Stimulated activated CD8-positive, alpha-beta memory T cell treated with anti-CD3 and anti-CD28 coated beads, Interleukin-7, amount 100 ng/mL, for 24 hours (primary cell): ENCODE measurements at regions not wholly inside any gene's neighbourhood (a gene's known extent, or its start where the extent isn't known, plus 50 kb on each side); places are given as distances from the start of the nearest gene placed in this dataset.

Experiments
- DNase-seq: peaks from one replicate; pipeline ENCODE4 v3.0.0-alpha.2; 2020; ENCODE audit warnings: low read depth

DNA sequence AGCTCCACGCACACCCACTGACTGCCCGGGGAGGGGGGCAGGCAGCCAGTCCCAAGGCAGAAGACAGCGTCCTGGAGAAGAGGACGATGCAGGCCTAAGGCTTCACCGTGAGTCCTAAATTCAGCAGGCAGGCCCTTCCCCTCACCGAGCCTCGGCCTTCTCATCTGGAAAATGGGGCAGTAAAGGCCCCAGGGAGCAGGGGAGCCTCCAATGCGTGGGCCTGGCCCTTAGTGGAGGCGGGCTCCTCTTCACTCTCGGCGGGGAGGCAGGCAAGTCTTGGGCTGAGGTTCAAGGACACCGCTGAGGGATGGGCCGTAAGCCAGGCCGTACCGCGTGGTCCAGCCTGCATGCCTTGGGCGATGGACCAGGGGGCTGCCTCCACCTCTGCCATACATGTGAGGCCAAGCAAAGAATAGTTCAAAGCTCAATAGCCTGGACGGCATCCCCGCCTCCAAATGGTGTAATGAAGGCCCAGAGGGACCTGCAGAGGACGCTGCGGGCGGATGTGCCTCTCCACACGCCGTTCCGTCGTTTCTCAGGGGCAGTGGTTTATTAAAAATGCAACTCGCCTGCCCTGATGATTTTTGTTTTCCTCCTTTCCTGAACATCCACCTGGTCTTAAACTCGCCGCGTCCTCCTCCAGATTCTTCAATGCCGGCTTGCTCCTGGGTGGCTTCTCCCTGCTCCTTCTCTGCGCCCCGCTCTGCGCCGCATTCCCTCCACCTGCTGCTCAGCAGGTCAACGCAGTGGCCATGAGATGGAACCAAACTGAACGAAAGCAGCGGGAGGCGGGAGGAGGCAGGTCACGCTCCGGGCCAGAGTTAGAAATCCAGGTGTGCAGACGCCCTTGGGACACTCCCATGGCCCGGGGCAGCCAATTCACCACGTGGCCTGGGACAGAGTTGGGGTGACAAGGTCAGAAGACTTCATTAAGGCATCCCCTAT lies 627.8 kb downstream of the TBC1D22A start:
- no peak for DNase-seq

DNA sequence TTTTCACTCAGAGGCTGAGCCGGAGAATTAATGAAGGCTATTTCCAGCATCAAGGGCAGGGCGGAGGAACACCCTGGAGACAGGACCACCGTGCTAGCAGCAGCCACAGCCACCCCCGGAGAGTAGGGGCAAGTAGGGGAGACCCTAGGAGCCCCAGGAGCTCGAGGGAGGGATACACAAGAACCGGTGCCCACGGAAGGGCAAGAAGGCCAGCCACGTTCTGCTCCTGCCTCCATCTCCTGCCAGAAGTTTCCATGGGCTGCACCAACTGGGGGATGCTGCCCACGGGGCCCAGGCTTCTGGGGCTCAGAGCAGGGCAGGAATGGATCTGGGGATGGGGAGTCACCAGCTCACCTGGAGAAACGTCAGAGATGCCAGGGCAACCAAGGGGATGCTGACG lies 626.8 kb downstream of the TBC1D22A start:
- no peak for DNase-seq

DNA sequence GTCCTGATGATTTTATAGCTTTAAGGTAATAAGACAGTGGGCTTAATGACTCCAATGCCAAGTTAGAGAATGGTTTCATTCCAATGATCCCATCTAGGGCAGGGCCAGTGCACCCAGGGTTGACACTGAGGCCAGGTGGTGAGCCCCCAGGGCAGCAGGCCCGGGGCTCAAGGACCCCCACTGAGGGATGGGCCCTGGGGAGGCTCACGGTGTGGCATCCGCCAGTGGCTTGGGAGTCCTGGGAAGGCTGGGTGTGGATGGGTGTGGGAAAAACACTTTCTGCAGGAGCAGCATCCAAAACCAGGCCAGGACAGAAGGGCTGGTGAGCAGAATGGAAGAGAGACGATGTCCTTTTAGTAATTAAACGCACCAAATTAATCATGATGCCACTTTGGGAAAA lies 626.3 kb downstream of the TBC1D22A start:
- no peak for DNase-seq

DNA sequence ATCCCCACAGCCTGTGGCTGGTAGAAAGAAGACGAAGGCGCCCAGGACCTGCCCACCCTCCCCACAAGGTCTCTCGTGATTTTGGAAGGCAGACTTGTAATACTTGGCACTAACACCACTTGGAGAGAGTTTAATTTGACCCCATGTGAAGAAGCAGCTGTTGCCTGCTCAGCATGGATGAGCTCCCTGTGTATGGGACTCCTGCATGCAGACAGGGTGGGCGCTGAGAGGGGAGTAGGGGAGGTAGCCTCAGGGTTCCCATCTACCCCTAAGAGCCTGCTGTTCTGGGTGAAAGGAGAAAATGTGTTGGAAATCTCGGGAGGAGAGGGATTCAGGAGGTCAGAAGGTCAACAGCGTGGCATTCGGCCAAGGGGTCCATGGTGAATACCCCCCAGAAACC lies 625.9 kb downstream of the TBC1D22A start:
- DNase-seq = no peak

DNA sequence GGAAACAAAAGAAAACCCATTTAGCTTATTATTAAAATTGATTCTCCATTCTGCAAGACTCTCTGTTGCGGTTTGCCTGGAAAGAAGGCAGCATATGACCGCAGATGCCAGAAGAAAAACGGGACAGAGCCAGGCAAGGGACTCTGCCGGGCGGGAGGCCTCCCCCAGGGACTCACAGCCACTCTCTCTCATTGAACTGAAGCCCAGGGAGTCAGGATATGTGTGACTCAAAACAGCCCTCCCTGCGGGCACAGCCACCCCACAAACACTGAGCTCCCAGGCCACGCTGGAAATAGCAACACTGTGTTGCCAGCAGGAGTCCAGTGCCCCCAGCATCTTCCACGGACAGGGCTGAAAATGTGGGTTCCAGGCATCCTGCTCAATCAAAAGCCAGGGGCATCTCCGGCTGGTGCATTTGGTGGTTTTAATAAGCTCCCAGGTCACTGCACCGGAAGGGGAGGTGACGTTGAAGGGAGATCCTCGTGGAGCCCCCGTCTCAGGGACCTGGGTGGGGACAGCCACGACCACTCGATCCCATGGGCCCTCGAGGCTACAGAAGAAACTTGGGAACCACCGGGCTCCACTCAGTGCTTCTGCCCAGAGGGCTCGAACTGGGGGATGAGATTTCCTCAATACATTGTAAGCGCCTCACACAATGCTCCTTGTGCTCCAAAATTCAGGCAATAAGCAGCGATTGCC lies 624.5 kb downstream of the TBC1D22A start:
- no peak for DNase-seq

DNA sequence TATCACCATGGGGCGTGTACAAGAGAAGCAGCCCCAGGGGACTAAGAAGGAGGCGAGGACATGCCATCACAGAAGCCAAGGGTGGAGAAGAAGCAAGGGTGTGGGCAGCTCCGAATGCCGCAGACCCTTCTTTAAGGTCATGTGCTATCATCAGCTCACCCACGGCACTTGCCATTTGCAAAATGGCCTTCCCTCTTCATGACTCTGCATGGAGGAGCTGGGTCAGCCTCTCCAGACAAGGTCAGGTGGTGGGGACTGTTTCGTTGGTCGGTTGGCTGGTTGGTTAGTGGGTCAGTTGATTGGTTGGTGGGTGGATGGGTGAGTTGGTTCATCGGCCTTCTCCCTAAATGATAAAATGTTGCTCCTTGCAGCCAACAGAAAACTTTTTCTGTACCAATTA lies 622.5 kb downstream of the TBC1D22A start:
- DNase-seq = no peak

DNA sequence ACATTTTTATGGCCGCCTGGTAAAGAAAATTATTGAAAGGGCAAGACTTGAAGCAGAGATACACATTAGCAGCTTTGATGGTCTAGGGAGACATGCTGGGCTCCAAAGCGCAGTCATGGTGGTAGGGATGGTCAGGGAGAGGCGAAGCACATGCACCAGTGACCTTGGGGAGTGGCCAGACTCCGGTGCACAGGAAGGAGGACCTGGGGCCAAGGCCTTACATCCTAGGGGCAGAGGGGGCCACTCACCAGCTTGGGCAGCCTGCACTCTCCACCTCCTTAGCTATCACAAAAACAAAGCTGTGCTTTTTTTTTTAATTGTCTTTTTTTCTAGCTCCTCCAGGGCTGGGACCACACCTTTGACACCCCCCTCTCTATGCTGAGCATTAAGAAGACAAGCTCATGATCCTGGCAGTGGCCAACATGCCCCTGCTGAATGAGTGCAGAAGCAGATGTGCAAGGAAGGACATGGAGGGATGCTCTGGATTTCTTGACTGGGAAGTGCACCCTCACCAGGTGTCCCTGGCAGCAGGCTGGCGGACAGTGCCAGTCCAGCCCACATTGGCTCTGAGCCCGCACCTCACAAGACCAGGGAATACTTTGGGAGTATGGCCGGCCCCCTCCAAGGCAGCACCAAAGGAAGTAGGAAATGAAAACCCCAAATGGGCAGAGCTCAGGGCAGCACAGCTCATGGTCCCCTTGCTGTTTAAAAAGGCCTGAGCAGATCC lies 619.9 kb downstream of the TBC1D22A start:
- DNase-seq = no peak

DNA sequence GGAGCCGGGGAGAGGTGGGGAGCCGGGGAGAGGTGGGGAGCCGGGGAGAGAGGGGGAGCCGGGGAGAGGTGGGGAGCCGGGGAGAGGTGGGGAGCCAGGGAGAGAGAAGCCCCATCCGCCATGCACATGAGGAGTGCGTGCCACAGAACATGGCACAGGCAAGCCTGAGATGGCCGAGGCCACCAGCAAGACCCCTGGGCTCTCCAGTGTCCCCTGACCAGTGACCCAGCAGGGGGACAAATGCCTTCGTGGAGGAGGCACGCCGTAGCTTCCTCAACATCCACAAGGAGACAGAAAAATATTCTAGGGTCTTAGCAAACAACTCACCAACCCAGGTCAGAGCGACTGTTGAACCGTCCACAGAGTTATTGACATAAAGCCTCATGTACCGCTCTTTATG lies 618.8 kb downstream of the TBC1D22A start:
- DNase-seq = no peak

DNA sequence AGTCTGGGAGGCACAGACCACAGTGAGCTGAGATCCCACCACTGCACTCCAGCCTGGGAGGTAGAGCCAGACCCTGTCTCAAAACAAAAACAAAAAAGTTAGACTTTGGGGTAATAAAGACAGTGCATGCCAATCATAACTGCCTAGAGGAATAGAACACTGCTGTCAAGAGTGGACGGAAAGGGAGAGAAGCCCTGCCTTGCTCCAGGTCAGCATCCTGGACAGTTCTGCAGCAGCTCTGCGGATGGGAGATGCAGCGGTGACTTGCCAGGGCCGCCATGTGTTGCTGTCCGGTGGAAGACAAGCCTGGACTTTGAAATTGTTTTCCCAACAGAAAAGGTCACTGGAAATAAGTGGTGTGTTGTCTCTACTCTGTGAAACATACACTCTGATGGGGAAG lies 618.2 kb downstream of the TBC1D22A start:
- no peak for DNase-seq

DNA sequence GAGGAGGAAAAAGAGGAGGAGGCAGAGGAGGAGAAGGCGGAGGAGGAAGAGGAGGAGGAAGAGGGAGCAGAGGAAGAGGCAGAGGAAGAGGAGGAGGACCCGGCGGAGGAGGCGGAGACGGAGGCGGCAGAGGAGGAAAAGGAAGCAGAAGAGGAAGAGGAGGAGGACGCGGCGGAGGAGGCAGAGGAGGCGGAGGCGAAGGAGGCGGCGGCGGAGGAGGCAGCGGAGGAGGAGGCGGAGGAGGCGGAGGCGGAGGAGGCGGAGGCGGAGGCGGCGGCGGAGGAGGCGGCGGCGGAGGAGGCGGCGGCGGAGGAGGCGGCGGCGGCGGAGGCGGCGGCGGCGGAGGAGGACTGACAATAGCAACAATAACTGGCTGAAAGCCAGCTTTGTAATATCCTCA lies 616.6 kb downstream of the TBC1D22A start:
- no peak for DNase-seq

DNA sequence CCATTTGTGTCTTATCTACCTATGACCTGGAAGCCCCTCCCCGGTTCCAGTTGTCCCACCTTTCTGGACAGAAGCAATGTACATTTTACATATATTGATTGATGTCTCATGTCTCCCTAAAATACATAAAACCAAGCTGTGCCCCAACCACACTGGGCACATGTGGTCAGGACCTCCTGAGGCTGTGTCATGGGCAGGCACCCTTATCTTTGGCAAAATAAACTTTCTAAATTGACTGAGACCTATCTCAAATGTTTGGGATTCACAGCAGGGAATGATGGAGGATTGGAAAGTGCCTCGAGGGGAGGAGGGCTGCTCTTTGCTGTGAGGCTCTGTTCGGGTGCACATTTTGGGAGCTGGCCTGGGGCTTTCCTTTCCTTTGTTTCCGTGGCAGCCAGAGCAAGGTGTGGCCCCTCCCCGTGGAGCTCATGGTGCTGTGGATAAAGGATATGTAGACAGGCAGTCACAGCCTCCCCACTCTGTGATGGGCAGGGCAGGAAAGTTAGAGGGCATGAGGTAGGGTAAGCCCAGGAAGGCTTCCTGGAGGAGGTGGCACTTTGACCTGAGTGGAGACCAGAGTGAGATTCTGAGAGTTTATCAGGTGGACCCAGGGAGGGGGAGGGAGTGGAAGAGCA lies 615.6 kb downstream of the TBC1D22A start:
- DNase-seq = no peak

DNA sequence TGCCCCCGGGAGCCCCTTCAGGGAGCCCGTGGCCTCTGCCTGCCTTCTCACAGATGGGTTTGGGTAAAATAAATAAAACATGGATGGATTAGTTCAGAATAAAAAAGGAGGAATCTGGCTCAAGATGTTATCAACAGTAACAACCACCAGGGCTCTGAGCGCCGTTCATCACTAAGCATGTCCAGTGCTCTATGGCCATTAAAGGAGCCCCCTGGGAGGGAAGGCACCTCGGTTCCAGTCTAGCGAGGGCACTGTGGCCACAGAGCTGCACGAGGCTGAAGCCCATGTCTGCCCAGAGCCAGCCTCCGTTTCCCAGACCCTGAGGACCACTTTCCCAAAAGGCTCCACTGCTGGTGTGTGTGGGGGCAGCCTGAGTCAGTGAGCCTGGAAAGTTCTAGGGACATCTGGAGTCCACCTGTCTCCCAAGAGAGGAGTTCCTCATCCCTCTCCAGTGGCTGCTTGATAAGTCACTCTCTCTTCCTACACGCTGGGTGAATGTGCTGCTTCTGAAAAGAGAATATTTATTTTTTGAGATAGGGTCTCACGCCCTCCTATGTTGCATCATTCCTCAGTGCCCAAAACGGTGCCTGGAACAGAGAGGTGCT lies 614.6 kb downstream of the TBC1D22A start:
- no peak for DNase-seq

DNA sequence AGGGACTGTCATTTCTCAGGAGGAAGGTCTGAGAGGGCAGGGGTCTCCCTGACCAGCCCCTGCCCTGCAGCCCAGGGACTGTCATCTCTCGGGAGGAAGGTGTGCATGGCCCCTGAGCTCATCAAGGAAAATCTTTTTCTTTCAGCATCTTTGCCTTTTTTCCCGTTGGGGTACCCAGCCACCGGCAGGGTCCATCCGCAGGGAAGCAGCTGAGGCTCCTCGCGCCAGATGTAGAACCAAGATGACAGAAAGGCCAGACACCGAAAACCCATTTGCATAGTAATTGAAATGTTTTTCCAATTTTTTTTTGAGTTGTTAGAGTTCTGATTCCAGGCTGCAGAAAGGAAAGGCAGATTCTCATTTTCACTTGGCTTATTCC lies 613.9 kb downstream of the TBC1D22A start:
- no peak for DNase-seq

DNA sequence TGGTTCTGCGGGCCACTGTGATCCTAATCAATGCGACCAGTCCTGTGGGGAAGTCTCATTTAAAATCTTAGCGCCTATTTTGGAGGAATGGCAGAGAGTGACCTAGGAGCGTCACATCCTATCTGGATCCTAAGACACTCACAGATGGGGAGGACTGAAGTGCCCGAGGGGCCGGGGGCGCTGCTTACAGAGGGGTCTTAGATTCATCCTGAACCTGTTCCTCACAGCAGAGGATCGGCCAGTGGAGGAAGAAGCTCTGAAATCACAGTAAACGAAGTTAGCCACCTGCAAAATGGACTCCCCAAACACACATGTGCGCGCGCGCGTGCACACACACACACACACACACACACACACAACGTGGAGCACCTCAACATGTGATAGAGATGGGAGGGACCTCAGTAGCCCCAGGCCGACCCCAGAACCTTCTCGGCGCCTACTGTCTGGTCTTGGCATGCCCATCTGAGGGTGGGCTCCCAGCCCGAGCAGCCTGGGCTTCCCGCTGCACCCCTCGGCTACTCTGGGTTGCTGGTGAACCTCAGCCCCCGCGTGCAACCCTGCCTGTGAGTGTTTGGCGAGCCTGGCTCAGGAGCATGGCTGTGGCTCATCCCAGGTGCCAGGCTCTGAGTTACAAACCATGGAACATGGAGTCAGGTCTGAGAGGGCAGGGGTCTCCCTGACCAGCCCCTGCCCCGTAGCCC lies 613.3 kb downstream of the TBC1D22A start:
- DNase-seq = no peak

DNA sequence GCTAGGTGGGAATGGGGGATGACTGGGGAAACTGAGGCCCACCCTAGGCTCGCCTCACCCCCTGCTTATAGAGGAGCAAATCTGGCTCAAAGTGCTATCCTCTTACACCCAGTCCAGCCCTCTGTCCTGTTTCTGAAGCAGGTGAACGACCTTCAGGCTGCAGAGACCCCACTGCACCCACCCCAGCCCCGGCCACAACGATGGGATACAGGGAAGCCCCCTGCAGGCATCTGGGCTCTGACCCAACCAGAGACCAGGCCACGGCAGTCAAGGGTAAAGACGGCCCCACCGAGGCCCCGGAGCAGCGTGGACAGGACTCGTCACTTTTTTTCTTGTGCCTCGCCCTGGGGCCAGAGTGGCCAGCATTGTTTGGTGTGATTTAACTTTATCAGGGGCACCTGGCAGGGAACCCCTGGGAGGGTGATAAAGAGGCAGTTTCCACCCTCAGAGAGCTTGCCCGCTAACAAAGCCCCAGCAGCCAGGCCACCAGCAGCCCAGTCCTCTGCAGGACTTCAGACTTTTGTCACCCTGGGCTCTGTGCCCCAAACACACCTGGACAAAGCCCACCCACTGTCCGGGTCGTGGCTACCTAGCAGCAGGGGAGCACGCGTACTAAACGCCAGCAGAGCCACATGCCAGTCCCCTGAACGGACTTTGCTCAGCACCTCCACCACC lies 612.6 kb downstream of the TBC1D22A start:
- no peak for DNase-seq

DNA sequence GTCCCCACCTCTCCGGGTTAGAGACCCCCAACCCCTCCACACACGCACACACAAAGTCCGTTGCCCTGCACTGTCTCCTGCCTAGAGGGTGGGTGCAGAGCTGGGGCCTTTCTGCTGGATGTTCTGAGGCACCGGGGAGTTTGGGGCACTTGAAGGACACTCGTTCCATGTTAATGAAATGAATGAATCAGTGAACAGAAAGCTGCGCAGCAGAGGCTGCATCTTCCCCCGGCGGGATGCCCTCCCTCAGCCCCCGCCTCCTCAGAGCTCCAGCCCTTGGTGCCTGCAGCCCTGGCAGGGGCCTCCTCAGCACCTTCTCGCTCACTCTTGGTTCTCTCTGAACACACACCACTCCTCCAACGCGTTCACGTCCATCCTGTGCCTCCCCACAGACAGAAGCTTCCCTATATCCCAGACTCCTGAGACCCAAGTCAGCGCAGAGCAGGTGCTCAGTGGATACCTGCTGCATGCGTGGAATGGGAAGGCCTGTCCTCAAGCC lies 611.9 kb downstream of the TBC1D22A start:
- DNase-seq = no peak

DNA sequence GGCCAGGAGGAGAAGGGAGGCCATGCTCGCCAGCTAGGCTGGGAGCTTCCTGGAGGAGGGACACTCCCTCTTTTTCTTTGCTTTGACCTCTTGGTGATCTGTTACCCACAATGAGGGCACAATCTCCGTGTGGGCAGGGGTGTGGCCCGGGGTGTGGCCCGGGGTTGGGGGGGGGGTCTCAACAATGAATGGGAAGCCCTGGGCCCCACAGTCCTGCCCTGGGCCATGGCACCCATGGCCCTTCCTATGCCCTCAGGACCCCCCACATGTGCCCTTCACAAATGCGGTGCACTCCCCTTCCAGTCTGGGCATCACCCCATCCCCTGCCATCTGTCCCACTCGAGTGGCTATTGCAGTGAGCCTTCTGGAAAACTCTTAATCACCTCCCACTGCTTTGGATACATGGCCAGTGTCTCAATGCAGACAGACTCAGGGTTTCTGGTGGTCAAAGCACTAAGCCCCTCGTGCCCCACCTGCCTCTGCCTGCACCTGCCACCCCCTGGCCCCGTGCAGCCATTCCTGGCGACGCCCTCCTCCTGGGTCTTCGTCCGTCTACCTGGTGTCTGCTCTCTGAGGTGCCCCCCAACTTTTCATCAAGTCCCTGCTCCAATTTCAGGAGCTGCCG lies 611.3 kb downstream of the TBC1D22A start:
- no peak for DNase-seq

DNA sequence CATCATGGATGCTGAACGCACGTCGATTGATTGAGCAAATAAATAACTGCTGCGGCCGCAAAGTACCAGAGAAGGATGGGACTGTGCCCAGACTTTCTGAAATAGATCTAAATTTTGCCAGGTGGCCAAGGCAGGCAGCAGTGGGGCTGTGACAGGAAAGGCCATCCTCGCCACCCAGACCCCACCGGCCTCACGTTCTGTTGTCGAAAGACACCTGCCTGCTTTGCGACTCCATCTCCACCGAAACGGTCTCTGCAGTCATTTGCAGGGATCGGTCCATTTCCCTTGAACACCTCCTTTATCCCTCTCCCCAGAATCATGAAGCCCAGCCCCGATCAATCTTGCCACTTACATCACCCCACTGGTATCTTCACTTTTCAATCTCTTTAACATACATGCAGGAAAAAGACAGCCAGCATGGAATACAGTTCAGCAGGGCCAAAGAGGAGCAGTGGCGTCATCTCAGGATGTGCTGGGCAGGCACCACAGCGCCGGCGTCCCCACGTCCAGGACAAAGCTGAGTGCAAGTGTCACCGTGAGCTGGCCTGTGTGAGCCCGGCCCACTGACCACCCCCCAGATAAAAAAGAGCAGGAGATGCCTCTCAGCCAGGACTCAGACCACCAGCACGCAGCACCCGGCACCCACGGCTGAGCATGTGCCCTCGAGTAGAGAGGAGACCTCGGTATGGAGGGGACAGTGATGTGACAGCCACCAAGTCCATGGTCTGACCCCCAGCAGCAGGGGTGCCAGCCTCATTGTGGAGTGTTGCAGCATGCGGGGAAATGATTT lies 610.3 kb downstream of the TBC1D22A start:
- DNase-seq = no peak

DNA sequence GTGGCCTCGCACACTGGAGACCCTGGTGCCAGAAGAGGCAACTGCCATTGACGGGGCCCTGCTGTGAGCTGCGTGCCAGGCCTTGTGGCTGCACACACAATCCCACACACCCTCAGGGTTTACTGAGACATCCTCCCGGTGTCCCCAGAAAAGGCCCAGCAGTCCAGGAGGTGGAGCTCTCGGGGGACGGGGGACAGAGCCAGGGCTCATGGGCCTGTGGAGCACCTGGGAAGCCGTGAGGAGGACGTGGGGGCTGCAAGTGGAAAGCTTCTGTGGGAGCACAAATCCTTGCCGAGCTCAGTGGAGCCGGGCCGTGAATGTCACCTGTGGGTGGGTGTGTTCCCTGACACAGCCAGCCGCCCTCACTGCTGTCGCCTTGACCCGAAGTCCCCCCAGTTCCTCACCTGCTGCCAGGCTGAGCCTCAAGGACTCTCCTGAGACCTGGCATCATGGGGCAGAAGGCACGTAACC lies 609.7 kb downstream of the TBC1D22A start:
- DNase-seq = no peak
